Dermis blood vessel endothelial cell (primary cell): ENCODE measurements at regions not wholly inside any gene's neighbourhood (a gene's known extent, or its start where the extent isn't known, plus 50 kb on each side); places are given as distances from the start of the nearest gene placed in this dataset.
"Not testable (repeated sequence)": the region's sequence is repeated elsewhere in the genome, so short reads cannot be mapped to it uniquely, and the experiment has no call there.

Experiments
- DNase-seq: peaks from one replicate; pipeline ENCODE4 v3.0.0; 2010

- no peak for DNase-seq
Observed at GRCh38 chr13:69264362-69265334, 843.0 kb upstream of the ATXN8OS start.

- DNase-seq, result no peak
Observed at GRCh38 chr13:69243366-69243765, 864.3 kb upstream of the ATXN8OS start.

DNA sequence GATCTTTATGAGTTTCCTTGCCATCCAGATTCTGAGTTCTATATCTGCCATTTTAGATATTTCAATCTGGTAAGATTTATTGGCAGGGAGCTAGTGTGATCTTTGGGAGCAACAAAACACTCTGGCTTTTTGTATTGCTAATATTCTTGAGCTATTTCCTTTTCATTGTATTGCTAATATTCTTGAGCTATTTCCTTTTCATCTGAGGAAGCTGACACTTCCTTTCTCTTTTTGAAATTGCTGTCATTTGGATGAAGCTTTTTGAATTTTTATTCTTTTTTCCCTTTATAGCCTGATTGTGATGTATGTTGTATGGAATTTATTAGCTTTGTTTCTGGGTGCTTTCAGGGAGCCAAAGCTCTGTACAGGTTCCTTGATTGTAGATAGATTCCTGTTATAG lies 873.5 kb upstream of the ATXN8OS start:
- no peak for DNase-seq

GRCh38 chr13:69226427-69226826 lies 881.2 kb upstream of the ATXN8OS start:
- no peak for DNase-seq

DNA sequence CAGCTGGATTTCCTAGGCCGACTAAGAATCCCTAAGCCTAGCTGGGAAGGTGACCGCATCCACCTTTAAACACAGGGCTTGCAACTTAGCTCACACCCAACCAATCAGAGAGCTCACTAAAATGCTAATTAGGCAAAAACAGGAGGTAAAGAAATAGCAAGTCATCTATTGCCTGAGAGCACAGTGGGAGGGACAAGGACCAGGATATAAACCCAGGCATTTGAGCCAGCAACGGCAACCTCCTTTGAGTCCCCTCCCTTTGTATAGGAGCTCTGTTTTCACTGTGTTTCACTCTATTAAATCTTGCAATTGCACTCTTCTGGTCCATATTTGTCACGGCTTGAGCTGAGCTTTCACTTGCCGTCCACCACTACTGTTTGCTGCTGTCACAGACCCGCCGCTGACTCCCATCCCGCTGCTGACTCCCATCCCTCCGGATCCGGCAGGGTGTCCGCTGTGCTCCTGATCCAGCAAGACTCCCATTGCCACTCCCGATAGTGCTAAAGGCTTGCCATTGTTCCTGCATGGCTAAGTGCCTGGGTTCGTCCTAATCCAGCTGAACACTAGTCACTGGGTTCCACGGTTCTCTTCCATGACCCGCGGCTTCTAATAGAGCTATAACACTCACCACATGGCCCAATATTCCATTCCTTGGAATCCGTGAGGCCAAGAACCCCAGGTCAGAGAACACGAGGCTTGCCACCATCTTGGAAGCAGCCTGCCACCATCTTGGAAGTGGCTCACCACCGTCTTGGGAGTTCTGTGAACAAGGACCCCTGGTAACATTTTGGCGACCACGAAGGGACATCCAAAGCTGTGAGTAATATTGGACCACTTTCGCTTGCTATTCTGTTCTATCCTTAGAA lies 885.8 kb upstream of the ATXN8OS start:
- not testable (repeated sequence) for DNase-seq

DNA sequence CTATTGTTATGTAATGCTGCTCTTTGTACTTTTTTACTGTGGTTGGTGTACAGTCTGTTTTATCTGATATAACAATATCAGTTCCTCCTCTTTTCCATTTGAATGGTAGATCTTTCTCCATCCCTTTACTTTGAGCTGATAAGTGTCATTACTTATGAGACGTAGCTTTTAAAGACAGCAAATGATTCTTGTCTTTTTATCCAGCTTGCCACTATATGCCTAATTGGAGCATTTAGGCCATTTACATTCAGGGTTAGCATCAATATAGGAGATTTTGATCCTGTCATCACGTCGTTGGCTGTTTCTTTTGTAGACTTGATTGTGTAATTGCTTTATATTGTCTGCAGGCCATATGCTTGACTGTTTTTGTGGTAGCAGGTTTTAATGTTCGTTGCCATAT lies 894.2 kb upstream of the ATXN8OS start:
- DNase-seq, result no peak

DNA sequence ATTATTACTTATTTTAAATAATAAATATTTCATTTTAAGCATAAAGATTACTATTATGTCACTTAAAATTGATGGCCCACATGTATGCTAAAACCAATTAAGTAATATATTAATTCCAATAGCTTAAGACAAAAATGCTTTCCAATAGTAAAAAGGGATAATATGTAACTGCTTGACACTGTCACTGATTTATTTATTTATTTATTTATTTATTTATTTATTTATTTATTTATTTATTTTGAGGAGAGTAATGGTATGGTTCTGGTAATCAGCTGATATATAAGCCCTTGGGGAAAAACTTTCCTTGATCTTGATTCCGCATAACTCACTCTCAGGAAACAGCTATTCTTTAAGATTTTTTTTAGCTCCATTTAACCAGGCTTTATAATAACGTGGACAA lies 903.0 kb upstream of the ATXN8OS start:
- DNase-seq, result no peak

DNA sequence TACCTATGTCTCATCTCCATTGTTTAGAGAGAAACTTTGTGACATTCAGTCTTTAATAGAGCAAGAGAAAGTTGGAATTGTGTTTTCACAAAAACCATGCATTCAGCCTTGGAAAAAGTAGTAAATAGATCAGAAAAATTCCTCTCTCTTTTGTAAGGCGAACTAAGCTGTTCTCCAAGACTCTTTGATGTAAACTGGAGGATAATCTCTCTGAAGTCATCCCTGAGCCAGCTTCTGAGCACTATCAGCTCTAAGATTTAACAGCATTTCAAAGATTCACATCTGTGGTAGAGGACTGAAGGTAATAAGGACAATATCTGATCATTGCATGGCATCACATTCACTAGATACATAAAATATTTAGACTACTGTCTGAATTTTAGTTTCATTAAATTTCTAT lies 904.6 kb upstream of the ATXN8OS start:
- DNase-seq, result no peak

- no peak for DNase-seq
Observed at GRCh38 chr13:69199664-69200063, 908.0 kb upstream of the ATXN8OS start.

- DNase-seq, result no peak
Observed at GRCh38 chr13:69198706-69199105, 908.9 kb upstream of the ATXN8OS start.

DNA sequence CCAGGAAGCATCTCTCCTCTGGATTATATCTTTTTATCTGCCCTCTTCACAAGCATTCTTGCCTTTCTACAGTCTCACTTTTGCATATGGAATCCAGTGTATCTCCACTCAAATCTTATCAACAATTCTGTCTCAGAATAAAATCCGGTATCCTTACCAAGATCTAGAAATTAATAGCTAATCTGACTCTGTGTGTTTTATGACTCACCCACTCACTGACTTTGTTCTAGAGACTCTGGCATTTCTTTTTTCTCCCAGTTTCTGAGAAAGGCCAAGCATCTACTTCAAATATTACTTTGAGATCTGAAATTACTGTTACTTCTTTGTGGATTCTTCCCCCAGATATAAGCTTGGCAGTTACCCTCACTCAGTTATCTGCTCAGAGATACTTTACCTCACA lies 913.5 kb upstream of the ATXN8OS start:
- DNase-seq, result no peak

DNA sequence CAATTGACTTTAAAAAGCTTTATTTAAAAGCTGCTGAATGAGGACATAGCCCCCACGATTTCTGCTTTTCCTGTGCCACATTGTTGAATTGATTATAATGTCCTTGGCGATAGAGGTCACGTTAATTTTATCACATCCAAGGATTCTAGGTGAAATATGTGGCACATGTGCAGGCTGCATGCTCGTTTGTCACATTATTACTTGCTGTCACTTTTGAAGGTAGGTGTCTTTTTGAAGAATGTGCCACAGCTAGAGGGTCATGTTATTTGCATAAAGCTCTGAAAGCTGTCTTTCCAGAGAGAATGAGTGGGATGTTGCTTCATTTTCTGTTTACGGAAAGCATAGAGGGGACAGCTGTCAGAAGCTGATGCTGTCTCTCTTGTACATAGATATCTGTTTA lies 927.6 kb upstream of the ATXN8OS start:
- no peak for DNase-seq

- no peak for DNase-seq
Observed at GRCh38 chr13:69178000-69178399, 929.6 kb upstream of the ATXN8OS start.

DNA sequence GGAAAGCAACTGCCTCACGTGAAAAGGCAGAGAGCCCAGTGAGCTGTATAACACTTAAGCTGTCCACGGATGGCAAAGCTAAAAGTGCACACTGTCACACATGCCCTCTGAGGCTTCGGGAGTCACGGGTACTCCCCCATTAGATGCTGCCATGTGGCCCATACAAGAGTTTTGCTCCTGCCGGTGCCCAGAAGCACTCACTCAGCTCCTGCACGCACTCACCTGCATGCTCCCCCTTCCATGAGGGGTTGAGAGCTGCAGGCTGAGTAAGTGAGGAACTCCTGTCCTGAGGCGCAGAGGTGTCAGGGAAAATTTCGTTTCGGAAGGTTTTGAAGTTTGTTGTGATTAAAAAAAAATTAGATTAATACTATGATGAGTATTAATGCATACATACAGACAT lies 939.2 kb upstream of the ATXN8OS start:
- DNase-seq, result no peak

DNA sequence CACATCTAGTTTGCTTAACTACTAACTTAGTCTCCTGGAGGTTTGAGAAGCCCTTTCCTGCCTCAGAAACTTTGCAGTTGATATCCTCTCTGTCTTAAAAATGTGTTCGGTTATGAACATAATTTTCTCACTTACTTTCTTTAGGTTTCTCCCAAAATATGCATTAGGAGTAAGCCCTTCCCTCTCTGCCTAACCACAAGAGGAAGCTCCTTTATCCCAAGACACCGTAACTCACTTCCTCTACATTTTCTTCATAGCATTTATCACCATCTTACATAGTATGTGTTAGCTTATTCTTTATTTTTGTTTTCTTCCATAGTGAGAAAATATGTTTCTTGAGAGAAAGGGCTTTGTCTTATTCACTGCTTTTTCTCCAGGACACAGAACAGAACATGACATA lies 952.5 kb upstream of the ATXN8OS start:
- no peak for DNase-seq

GRCh38 chr13:69142101-69142500 lies 965.5 kb upstream of the ATXN8OS start:
- DNase-seq, result no peak

GRCh38 chr13:69124996-69125395 lies 982.6 kb upstream of the ATXN8OS start:
- DNase-seq, result no peak

GRCh38 chr13:69109891-69110525 lies 997.6 kb upstream of the ATXN8OS start:
- no peak for DNase-seq

- DNase-seq, result no peak
Observed at GRCh38 chr13:69108486-69108885, 999.1 kb upstream of the ATXN8OS start.

DNA sequence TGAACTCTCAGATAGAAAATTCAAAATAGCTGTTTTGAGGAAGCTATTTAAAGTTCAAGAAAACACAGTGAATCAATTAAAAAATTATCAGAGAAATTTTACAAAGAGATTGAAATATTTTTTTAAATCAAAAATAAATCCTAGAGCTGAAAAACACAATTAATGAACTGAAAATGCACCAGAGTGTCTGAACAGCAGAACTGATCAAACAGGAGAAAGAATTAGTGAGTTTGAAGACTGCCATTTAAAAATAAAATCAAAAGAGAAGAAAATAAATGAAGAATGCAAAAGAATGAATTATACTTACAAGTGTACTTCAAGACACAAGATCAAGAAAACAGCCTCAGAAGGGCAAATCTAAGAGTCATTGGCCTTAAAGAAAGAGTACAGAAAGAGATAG lies 1000.2 kb upstream of the ATXN8OS start:
- DNase-seq, result no peak

- no peak for DNase-seq
Observed at GRCh38 chr13:69101841-69102240, 1005.8 kb upstream of the ATXN8OS start.

GRCh38 chr13:69094485-69094884 lies 1013.1 kb upstream of the ATXN8OS start:
- no peak for DNase-seq
